ENCODE measurements at regions not wholly inside any gene's neighbourhood (a gene's known extent, or its start where the extent isn't known, plus 50 kb on each side); places are given as distances from the start of the nearest gene placed in this dataset.

DNA sequence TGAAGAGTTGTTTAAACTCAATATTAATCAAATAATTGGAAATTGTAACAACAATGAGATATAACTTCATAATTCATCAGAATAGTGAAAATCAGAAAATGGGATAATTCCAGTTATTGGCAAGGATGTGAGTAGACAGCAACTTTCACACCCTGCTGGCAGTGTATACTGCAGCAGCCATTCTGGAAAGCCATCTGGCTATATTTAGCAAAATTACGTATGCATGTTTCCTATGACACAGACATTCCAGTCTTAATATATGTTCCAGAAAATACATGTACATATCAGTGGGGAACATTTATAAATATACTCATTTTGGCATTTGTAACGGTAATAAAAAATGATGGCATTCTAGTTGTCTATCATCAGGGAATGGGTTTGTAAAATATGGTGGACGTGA lies 564.1 kb downstream of the GBE1 start:
- TF ChIP-seq, protein P1, sequence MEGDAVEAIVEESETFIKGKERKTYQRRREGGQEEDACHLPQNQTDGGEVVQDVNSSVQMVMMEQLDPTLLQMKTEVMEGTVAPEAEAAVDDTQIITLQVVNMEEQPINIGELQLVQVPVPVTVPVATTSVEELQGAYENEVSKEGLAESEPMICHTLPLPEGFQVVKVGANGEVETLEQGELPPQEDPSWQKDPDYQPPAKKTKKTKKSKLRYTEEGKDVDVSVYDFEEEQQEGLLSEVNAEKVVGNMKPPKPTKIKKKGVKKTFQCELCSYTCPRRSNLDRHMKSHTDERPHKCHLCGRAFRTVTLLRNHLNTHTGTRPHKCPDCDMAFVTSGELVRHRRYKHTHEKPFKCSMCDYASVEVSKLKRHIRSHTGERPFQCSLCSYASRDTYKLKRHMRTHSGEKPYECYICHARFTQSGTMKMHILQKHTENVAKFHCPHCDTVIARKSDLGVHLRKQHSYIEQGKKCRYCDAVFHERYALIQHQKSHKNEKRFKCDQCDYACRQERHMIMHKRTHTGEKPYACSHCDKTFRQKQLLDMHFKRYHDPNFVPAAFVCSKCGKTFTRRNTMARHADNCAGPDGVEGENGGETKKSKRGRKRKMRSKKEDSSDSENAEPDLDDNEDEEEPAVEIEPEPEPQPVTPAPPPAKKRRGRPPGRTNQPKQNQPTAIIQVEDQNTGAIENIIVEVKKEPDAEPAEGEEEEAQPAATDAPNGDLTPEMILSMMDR (IDR thresholded peaks at IDR 0.05) = no peak
- no peak for TF ChIP-seq POLR2A (IDR thresholded peaks at IDR 0.05)
